ENCODE measurements at regions not wholly inside any gene's neighbourhood (a gene's known extent, or its start where the extent isn't known, plus 50 kb on each side); places are given as distances from the start of the nearest gene placed in this dataset.
A peak's percentile ranks its signal among the peaks of the same experiment; 100 is the strongest.

- no peak overlapping the region for H3K4me3 Mint-ChIP-seq
- Histone ChIP-seq H3K27ac (no peak overlapping the region), H3K4me1 (peaks cover 4% of the 10 kb centered on the region), H3K27me3 (no peaks in the 10 kb centered on the region), H3K4me2 (no peak overlapping the region), H2AFZ (replicated peaks) (no peak overlapping the region), H3K4me3 (no peak overlapping the region), H3K9me3 (ENCODE audit: low read depth) (no peaks in the 10 kb centered on the region), H4K20me1 (ENCODE audit: low read depth) (no peaks in the 10 kb centered on the region), H3K9ac (no peak overlapping the region), H3F3A (ENCODE audit: low read depth) (peaks cover 2% of the 10 kb centered on the region), H3K36me3 (no peaks in the 10 kb centered on the region), H3K79me2 (ENCODE audit: low read depth) (no peaks in the 10 kb centered on the region)
- H3K27me3 Mint-ChIP-seq (ENCODE audit: insufficient read depth, low read depth): peaks cover 13% of the 10 kb centered on the region
- H3K4me1 Mint-ChIP-seq: peaks cover 16% of the 10 kb centered on the region
- H3K27ac Mint-ChIP-seq: peak overlapping the region; percentile 46
- H3K9me3 Mint-ChIP-seq: no peaks in the 10 kb centered on the region
- no peak for DNase-seq (ENCODE audit: low spot score)
- no peak for TF ChIP-seq EZH2phosphoT487 (IDR thresholded peaks at IDR 0.05)
- no peak for TF ChIP-seq CTCF (IDR thresholded peaks at IDR 0.05)
- no peak for TF ChIP-seq EZH2 (IDR thresholded peaks at IDR 0.05)
- H3K36me3 Mint-ChIP-seq: no peaks in the 10 kb centered on the region
Measured at GRCh38 chr13:111512707-111513106, 192.3 kb downstream of the TEX29 start.

- no peak overlapping the region for H3K4me3 ChIP-seq
- H3K9ac ChIP-seq: no peak overlapping the region
- DNase-seq (ENCODE audit: low spot score): no peak
- no peaks in the 10 kb centered on the region for H3K36me3 ChIP-seq
- TF ChIP-seq CTCF (IDR thresholded peaks at IDR 0.05) (no peak), EZH2 (IDR thresholded peaks at IDR 0.05) (no peak), EZH2phosphoT487 (IDR thresholded peaks at IDR 0.05) (no peak)
- no peaks in the 10 kb centered on the region for H3K79me2 ChIP-seq (ENCODE audit: low read depth)
- peaks cover 3% of the 10 kb centered on the region for H3K4me1 ChIP-seq
- H4K20me1 ChIP-seq (ENCODE audit: low read depth): no peaks in the 10 kb centered on the region
- Mint-ChIP-seq H3K4me3 (no peak overlapping the region), H3K4me1 (peaks cover 21% of the 10 kb centered on the region), H3K9me3 (peaks cover 4% of the 10 kb centered on the region), H3K27ac (no peak overlapping the region), H3K27me3 (ENCODE audit: insufficient read depth, low read depth) (peaks cover 15% of the 10 kb centered on the region), H3K36me3 (no peaks in the 10 kb centered on the region)
- H3K9me3 ChIP-seq (ENCODE audit: low read depth): no peaks in the 10 kb centered on the region
- no peak overlapping the region for H3K4me2 ChIP-seq
- peaks cover 2% of the 10 kb centered on the region for H3F3A ChIP-seq (ENCODE audit: low read depth)
- H3K27me3 ChIP-seq: no peaks in the 10 kb centered on the region
- H2AFZ ChIP-seq (replicated peaks): no peak overlapping the region
- H3K27ac ChIP-seq: no peak overlapping the region
Measured at GRCh38 chr13:111513766-111514609, 193.5 kb downstream of the TEX29 start.

- H3K4me3 Mint-ChIP-seq: no peak overlapping the region
- Histone ChIP-seq H3K4me2 (no peak overlapping the region), H3K79me2 (ENCODE audit: low read depth) (no peaks in the 10 kb centered on the region), H3K36me3 (no peaks in the 10 kb centered on the region), H3K27ac (no peak overlapping the region), H3K9ac (no peak overlapping the region), H3F3A (ENCODE audit: low read depth) (peaks cover 2% of the 10 kb centered on the region), H2AFZ (replicated peaks) (no peak overlapping the region), H3K9me3 (ENCODE audit: low read depth) (no peaks in the 10 kb centered on the region), H3K4me1 (no peaks in the 10 kb centered on the region), H4K20me1 (ENCODE audit: low read depth) (no peaks in the 10 kb centered on the region), H3K4me3 (no peak overlapping the region), H3K27me3 (no peaks in the 10 kb centered on the region)
- H3K4me1 Mint-ChIP-seq: peaks cover 21% of the 10 kb centered on the region
- H3K9me3 Mint-ChIP-seq: peaks cover 4% of the 10 kb centered on the region
- H3K27ac Mint-ChIP-seq: peak overlapping the region; percentile 6
- no peak for DNase-seq (ENCODE audit: low spot score)
- TF ChIP-seq EZH2 (IDR thresholded peaks at IDR 0.05) (no peak), CTCF (IDR thresholded peaks at IDR 0.05) (no peak), EZH2phosphoT487 (IDR thresholded peaks at IDR 0.05) (no peak)
- no peaks in the 10 kb centered on the region for H3K36me3 Mint-ChIP-seq
- H3K27me3 Mint-ChIP-seq (ENCODE audit: insufficient read depth, low read depth): peaks cover 15% of the 10 kb centered on the region
Measured at GRCh38 chr13:111514610-111515306, 194.3 kb downstream of the TEX29 start.
